Endothelial cell of umbilical vein (primary cell): ENCODE measurements at regions not wholly inside any gene's neighbourhood (a gene's known extent, or its start where the extent isn't known, plus 50 kb on each side); places are given as distances from the start of the nearest gene placed in this dataset.

ENCODE experiments used
- MYC ChIP-seq: IDR thresholded peaks from one replicate; pipeline ENCODE4 v1.6.1; 2011; ENCODE audit warnings: mild to moderate bottlenecking, low read depth, low read length
- POLR2A ChIP-seq: IDR thresholded peaks from 2 replicates; pipeline ENCODE4 v1.6.1; 2012; ENCODE audit warnings: low read depth, mild to moderate bottlenecking, control low read depth, low read length
- TF ChIP-seq, protein P1 (sequence below), 2 donors: IDR thresholded peaks; 1 replicate in 1 of 2; 2 replicates in 1 of 2; pipeline ENCODE4 v1.5.1; 2011; ENCODE audit warnings: low read length in 2 of 2, mild to moderate bottlenecking in 2 of 2, moderate library complexity in 2 of 2, control low read depth in 1 of 2, inconsistent platforms in 1 of 2, low read depth in 1 of 2; ENCODE audit not compliant: insufficient read depth in 1 of 2; ENCODE audit errors: extremely low read depth in 1 of 2
- TF ChIP-seq, protein P2 (sequence below): IDR thresholded peaks from 2 replicates; pipeline ENCODE4 v1.6.1; 2011; ENCODE audit not compliant: insufficient read depth, insufficient read length

DNA sequence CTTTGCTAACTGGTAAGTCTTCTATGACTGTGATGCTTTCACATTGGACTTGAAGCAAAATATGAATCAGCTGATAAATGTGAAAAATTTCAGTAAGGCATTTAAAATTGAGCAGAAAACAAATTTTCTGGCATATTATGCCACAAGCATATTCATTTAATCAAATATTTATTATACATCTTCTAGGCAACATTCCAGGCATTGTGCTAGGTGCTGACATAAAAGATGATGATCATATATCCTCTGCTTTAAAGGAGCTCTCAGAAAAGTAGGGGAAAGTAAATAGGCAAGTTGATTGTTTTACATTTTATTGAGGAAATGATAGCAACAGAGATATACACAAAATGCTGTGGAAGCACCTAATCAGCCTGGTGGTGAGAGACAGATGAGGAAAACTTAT is 248.9 kb downstream of the SLC16A7 start:
- no peak for TF ChIP-seq MYC
- TF ChIP-seq, protein P1, sequence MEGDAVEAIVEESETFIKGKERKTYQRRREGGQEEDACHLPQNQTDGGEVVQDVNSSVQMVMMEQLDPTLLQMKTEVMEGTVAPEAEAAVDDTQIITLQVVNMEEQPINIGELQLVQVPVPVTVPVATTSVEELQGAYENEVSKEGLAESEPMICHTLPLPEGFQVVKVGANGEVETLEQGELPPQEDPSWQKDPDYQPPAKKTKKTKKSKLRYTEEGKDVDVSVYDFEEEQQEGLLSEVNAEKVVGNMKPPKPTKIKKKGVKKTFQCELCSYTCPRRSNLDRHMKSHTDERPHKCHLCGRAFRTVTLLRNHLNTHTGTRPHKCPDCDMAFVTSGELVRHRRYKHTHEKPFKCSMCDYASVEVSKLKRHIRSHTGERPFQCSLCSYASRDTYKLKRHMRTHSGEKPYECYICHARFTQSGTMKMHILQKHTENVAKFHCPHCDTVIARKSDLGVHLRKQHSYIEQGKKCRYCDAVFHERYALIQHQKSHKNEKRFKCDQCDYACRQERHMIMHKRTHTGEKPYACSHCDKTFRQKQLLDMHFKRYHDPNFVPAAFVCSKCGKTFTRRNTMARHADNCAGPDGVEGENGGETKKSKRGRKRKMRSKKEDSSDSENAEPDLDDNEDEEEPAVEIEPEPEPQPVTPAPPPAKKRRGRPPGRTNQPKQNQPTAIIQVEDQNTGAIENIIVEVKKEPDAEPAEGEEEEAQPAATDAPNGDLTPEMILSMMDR (IDR thresholded peaks at IDR 0.05; ENCODE audit: extremely low read depth in 1 of 2, insufficient read depth in 1 of 2, low read depth in 1 of 2, low read length in 2 of 2) = no peak
- TF ChIP-seq POLR2A = no peak
- TF ChIP-seq, protein P2, sequence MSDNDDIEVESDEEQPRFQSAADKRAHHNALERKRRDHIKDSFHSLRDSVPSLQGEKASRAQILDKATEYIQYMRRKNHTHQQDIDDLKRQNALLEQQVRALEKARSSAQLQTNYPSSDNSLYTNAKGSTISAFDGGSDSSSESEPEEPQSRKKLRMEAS = no peak
